ENCODE measurements at regions not wholly inside any gene's neighbourhood (a gene's known extent, or its start where the extent isn't known, plus 50 kb on each side); places are given as distances from the start of the nearest gene placed in this dataset.

DNA sequence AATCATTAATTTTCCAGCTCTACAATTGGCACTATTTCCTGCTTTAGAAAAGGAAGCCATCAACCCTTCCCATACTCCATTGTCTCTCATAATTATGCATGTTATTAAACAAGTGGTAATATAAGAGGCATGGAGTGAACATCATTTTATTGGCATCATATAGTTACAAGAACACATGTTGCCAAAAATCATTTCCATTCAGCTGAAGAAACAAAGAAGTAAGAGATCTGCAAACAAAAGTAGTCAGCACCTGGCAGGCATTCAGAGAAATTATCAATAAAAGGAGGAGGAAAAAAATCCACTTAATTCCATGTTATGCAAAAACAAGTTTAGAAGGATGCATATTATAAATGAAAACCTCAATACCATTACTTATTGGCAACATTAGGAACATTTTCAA is 1208.2 kb upstream of the C9orf72 start:
- no peak overlapping the region for H3K4me3 ChIP-seq (ENCODE audit: low read depth, low read length)
- TF ChIP-seq CTCF (conservative IDR thresholded peaks at IDR 0.05; ENCODE audit: low read depth, low read length): no peak
- no peak for DNase-seq (ENCODE audit: low read depth)

DNA sequence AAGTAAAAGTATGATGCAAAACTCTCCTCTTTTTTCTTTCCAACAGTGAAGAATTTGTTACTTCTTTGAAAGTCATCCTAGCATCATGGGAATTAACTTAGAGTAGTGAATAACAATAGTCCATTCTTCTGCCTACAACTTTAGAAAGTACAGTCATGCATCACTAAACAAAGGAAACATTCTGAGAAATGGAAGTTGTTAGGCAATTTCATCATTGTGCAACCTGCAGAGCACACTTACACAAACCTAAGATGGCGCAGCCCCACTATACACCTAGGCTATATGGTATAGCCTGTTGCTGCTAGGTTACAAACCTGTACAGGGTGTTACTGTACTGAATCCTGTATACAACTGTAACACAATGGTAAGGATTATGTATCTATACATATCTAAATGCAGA is 1209.3 kb upstream of the C9orf72 start:
- no peak for TF ChIP-seq CTCF (conservative IDR thresholded peaks at IDR 0.05; ENCODE audit: low read depth, low read length)
- no peak overlapping the region for H3K4me3 ChIP-seq (ENCODE audit: low read depth, low read length)
- peak; percentile 28 for DNase-seq (ENCODE audit: low read depth)

- TF ChIP-seq CTCF (conservative IDR thresholded peaks at IDR 0.05; ENCODE audit: low read depth, low read length): no peak
- DNase-seq (ENCODE audit: low read depth): no peak
- no peak overlapping the region for H3K4me3 ChIP-seq (ENCODE audit: low read depth, low read length)
Measured at GRCh38 chr9:28792716-28793115, 1219.4 kb upstream of the C9orf72 start.

DNA sequence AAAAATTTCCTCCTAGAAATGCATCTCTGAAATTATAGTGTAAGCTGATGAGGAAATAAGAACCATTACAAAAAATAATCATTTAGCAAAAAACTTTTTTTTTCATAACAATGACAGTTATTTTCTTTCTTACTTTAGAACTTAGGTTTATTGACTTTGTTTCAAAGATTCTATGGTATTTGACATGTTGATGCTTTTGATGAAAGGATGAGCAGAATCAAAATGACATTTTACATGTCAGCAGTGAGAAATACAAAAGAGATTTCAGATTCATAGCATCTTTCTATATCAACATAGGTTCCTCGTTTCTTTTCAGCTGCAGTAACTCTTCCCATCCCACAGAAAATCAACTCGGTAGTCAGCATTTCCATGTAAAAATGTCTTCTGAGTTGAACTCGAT is 1226.6 kb upstream of the C9orf72 start:
- no peak overlapping the region for H3K4me3 ChIP-seq (ENCODE audit: low read depth, low read length)
- DNase-seq (ENCODE audit: low read depth): no peak
- no peak for TF ChIP-seq CTCF (conservative IDR thresholded peaks at IDR 0.05; ENCODE audit: low read depth, low read length)

DNA sequence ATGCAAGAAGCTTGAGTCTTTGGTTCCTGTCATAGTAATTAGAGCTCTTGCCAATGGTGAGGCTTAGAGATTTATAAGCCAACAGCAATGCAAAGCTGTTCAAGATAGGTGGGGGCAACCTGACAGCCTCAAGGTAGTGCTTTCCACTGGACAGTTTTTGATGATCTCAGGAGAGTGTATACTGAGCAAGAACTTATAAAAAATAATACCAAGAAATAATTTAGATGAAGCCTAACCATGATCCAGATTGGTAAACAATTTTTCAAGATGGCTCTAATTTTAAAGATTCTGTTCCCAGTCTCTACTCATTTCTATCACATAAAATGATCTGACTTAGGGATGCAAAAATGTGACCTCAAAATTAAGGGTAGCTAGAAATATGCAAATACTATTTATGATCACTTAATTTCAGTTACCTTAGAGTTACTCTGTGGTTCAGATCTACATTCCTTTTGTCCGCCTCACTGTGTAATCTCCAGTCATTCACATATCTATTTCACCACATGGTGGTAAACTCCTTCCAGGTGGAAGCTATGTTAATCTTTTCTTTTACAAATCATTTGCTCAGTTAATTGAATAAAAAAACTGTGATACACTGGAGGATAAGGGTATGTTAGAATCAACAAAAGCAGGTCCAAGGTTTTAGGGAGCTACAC is 1228.0 kb upstream of the C9orf72 start:
- no peak overlapping the region for H3K4me3 ChIP-seq (ENCODE audit: low read depth, low read length)
- peak; percentile 56 for DNase-seq (ENCODE audit: low read depth)
- no peak for TF ChIP-seq CTCF (conservative IDR thresholded peaks at IDR 0.05; ENCODE audit: low read depth, low read length)

- TF ChIP-seq CTCF (conservative IDR thresholded peaks at IDR 0.05; ENCODE audit: low read depth, low read length): no peak
- H3K4me3 ChIP-seq (ENCODE audit: low read depth, low read length): no peak overlapping the region
- DNase-seq (ENCODE audit: low read depth): no peak
Measured at GRCh38 chr9:28805197-28805596, 1231.9 kb upstream of the C9orf72 start.

GRCh38 chr9:28808042-28808441 is 1234.8 kb upstream of the C9orf72 start:
- H3K4me3 ChIP-seq (ENCODE audit: low read depth, low read length): no peak overlapping the region
- TF ChIP-seq CTCF (conservative IDR thresholded peaks at IDR 0.05; ENCODE audit: low read depth, low read length): no peak
- peak; percentile 71 for DNase-seq (ENCODE audit: low read depth)

Data from choroid plexus epithelial cell (primary cell).